ENCODE measurements at regions not wholly inside any gene's neighbourhood (a gene's known extent, or its start where the extent isn't known, plus 50 kb on each side); places are given as distances from the start of the nearest gene placed in this dataset.

- TF ChIP-seq CTCF (IDR thresholded peaks at IDR 0.05; ENCODE audit: low read depth, low read length) (no peak), EZH2phosphoT487 (IDR thresholded peaks at IDR 0.05; ENCODE audit: low read depth) (no peak)
- no peaks in the 10 kb centered on the region for H3K27me3 ChIP-seq (ENCODE audit: low read depth, low read length)
- H3K9ac ChIP-seq (ENCODE audit: low read length), result no peak overlapping the region
- H3K36me3 ChIP-seq (replicated peaks; ENCODE audit: low read depth, low read length), result no peaks in the 10 kb centered on the region
- 0 out of 2 replicates have a peak, but pooled peaks cover 5% of the 10 kb centered on the region for H3K4me1 ChIP-seq (ENCODE audit: low read length)
- no peak overlapping the region for H3K4me2 ChIP-seq (ENCODE audit: low read length)
- H2AFZ ChIP-seq (ENCODE audit: low read depth, low read length), result no peak overlapping the region
- no peak overlapping the region for H3K4me3 ChIP-seq (ENCODE audit: low read length)
- no peak overlapping the region for H3K27ac ChIP-seq (ENCODE audit: low read length)
- H3K9me3 ChIP-seq (ENCODE audit: insufficient read depth, low read length), result no peaks in the 10 kb centered on the region
- no peaks in the 10 kb centered on the region for H3K79me2 ChIP-seq (ENCODE audit: low read length)
- H4K20me1 ChIP-seq (ENCODE audit: insufficient read depth, low read length), result no peaks in the 10 kb centered on the region
Measured at GRCh38 chr10:64275001-64275400, 753.8 kb downstream of the REEP3 start.

GRCh38 chr10:64275774-64276173 lies 754.6 kb downstream of the REEP3 start:
- Histone ChIP-seq H4K20me1 (ENCODE audit: insufficient read depth, low read length) (no peaks in the 10 kb centered on the region), H3K27me3 (ENCODE audit: low read depth, low read length) (no peaks in the 10 kb centered on the region), H3K27ac (ENCODE audit: low read length) (no peak overlapping the region), H3K9ac (ENCODE audit: low read length) (no peak overlapping the region), H3K9me3 (ENCODE audit: insufficient read depth, low read length) (no peaks in the 10 kb centered on the region), H2AFZ (ENCODE audit: low read depth, low read length) (no peak overlapping the region), H3K36me3 (replicated peaks; ENCODE audit: low read depth, low read length) (no peaks in the 10 kb centered on the region), H3K4me2 (ENCODE audit: low read length) (no peak overlapping the region), H3K79me2 (ENCODE audit: low read length) (no peaks in the 10 kb centered on the region), H3K4me3 (ENCODE audit: low read length) (no peak overlapping the region), H3K4me1 (ENCODE audit: low read length) (0 out of 2 replicates have a peak, but pooled peaks cover 5% of the 10 kb centered on the region)
- no peak for TF ChIP-seq CTCF (IDR thresholded peaks at IDR 0.05; ENCODE audit: low read depth, low read length)
- no peak for TF ChIP-seq EZH2phosphoT487 (IDR thresholded peaks at IDR 0.05; ENCODE audit: low read depth)

- no peaks in the 10 kb centered on the region for H3K36me3 ChIP-seq (replicated peaks; ENCODE audit: low read depth, low read length)
- no peak overlapping the region for H2AFZ ChIP-seq (ENCODE audit: low read depth, low read length)
- no peaks in the 10 kb centered on the region for H4K20me1 ChIP-seq (ENCODE audit: insufficient read depth, low read length)
- H3K4me2 ChIP-seq (ENCODE audit: low read length), result no peak overlapping the region
- H3K4me1 ChIP-seq (ENCODE audit: low read length), result 0 out of 2 replicates have a peak, but pooled peaks cover 5% of the 10 kb centered on the region
- no peaks in the 10 kb centered on the region for H3K79me2 ChIP-seq (ENCODE audit: low read length)
- H3K9me3 ChIP-seq (ENCODE audit: insufficient read depth, low read length), result no peaks in the 10 kb centered on the region
- H3K27ac ChIP-seq (ENCODE audit: low read length), result no peak overlapping the region
- TF ChIP-seq EZH2phosphoT487 (IDR thresholded peaks at IDR 0.05; ENCODE audit: low read depth), result no peak
- no peak for TF ChIP-seq CTCF (IDR thresholded peaks at IDR 0.05; ENCODE audit: low read depth, low read length)
- H3K9ac ChIP-seq (ENCODE audit: low read length), result no peak overlapping the region
- H3K27me3 ChIP-seq (ENCODE audit: low read depth, low read length), result no peaks in the 10 kb centered on the region
- no peak overlapping the region for H3K4me3 ChIP-seq (ENCODE audit: low read length)
Measured at GRCh38 chr10:64277536-64277935, 756.3 kb downstream of the REEP3 start.

GRCh38 chr10:64283621-64284020 lies 762.4 kb downstream of the REEP3 start:
- Histone ChIP-seq H3K4me2 (ENCODE audit: low read length) (no peak overlapping the region), H3K36me3 (replicated peaks; ENCODE audit: low read depth, low read length) (no peaks in the 10 kb centered on the region), H3K4me3 (ENCODE audit: low read length) (no peak overlapping the region), H3K27ac (ENCODE audit: low read length) (no peak overlapping the region), H3K9me3 (ENCODE audit: insufficient read depth, low read length) (no peaks in the 10 kb centered on the region), H3K4me1 (ENCODE audit: low read length) (no peaks in the 10 kb centered on the region), H3K79me2 (ENCODE audit: low read length) (no peaks in the 10 kb centered on the region), H4K20me1 (ENCODE audit: insufficient read depth, low read length) (no peaks in the 10 kb centered on the region), H2AFZ (ENCODE audit: low read depth, low read length) (no peak overlapping the region), H3K27me3 (ENCODE audit: low read depth, low read length) (no peaks in the 10 kb centered on the region), H3K9ac (ENCODE audit: low read length) (no peak overlapping the region)
- TF ChIP-seq EZH2phosphoT487 (IDR thresholded peaks at IDR 0.05; ENCODE audit: low read depth) (no peak), CTCF (IDR thresholded peaks at IDR 0.05; ENCODE audit: low read depth, low read length) (no peak)
